ENCODE measurements at regions not wholly inside any gene's neighbourhood (a gene's known extent, or its start where the extent isn't known, plus 50 kb on each side); places are given as distances from the start of the nearest gene placed in this dataset.

GRCh38 chr1:113243529-113243928 is 146.8 kb upstream of the MAGI3 start:
- TF ChIP-seq ATOH8 (CRISPR knock-in tag; IDR thresholded peaks at IDR 0.05; ENCODE audit: low read depth) (no peak), CTCF (IDR thresholded peaks at IDR 0.05) (no peak), MAFK (IDR thresholded peaks at IDR 0.05; ENCODE audit: partially characterized antibody) (no peak), RNF2 (IDR thresholded peaks at IDR 0.05; ENCODE audit: borderline replicate concordance, low read depth) (no peak), KDM5A (IDR thresholded peaks at IDR 0.05) (no peak), NPAS2 (CRISPR knock-in tag; IDR thresholded peaks at IDR 0.05; ENCODE audit: borderline replicate concordance) (no peak), CHD2 (IDR thresholded peaks at IDR 0.05; ENCODE audit: low read length, partially characterized antibody) (no peak), REST (IDR thresholded peaks at IDR 0.05) (no peak), JUN (IDR thresholded peaks at IDR 0.05) (no peak)
